Psoas muscle (tissue), 7 donors: ENCODE measurements at regions not wholly inside any gene's neighbourhood (a gene's known extent, or its start where the extent isn't known, plus 50 kb on each side); places are given as distances from the start of the nearest gene placed in this dataset.

Experiments
- ATAC-seq, 4 donors: fragments of 200-7000 bp; cut with Tn5 transposase; one replicate each; pipeline ENCODE4 v1.9.1; 2020; ENCODE audit warnings: moderate library complexity in 3 of 4, mild to moderate bottlenecking in 2 of 4
- DNase-seq, 2 donors: peaks; one replicate each; pipeline ENCODE4 v3.0.0-alpha.2; 2020
- H3K27ac ChIP-seq: fragments of 200-600 bp; one replicate; pipeline ENCODE4 v1.8.0; 2022
- H3K27me3 ChIP-seq, 3 donors: fragments of 200-600 bp in 1 of 3; one replicate each; pipeline versions ENCODE4 v1.6.1 to v1.8.0; 2013 to 2022; ENCODE audit warnings: low read length in 2 of 3, mild to moderate bottlenecking in 2 of 3, moderate library complexity in 1 of 3; ENCODE audit not compliant: insufficient read depth in 3 of 3
- H3K36me3 ChIP-seq, 2 donors: fragments of 200-600 bp in 1 of 2; one replicate each; pipeline versions ENCODE4 v1.6.1 to v1.8.0; 2013 to 2022; ENCODE audit warnings: low read depth in 1 of 2, mild to moderate bottlenecking in 1 of 2, moderate library complexity in 1 of 2; ENCODE audit not compliant: insufficient read depth in 1 of 2
- H3K4me1 ChIP-seq: fragments of 200-600 bp; one replicate; pipeline ENCODE4 v1.8.0; 2022
- H3K4me3 ChIP-seq: fragments of 200-600 bp; one replicate; pipeline ENCODE4 v1.8.0; 2022; ENCODE audit warnings: mild to moderate bottlenecking
- H3K9me3 ChIP-seq: fragments of 200-600 bp; one replicate; pipeline ENCODE4 v1.8.0; 2022
- CTCF ChIP-seq: fragments of 200-600 bp; IDR thresholded peaks from one replicate; pipeline ENCODE4 v1.8.0; 2022; ENCODE audit warnings: antibody characterized with exemption
- WGBS, 3 donors: extraction: QIAGEN DNeasy Blood & Tissue Kit; methylation state at CpG; one replicate each; pipeline versions ENCODE4 v1.1.6 to v1.1.7; 2013; 5-methylcytosine and 5-hydroxymethylcytosine counted together
- intact Hi-C, 2 donors: fragments of 100-400 bp; cut with DNase I; formaldehyde crosslinking; loops; one replicate each; pipeline versions ENCODE4 v1.11.0 to v1.14.2; 2022
- donor health status: healthy with polysubstance abuse.
- donor health status: DM: no; HTN: no; CAD: no; lungs with moderate emphysema.
- donor health status: Bipolar disorder and iron deficiency.
- donor health status: healthy.
- donor health status: DM: yes; HTN: yes; CAD: no.
- donor health status: DM: no; HTN: no; CAD: no.
- donor health status: DM: yes; HTN: yes; CAD: no.

GRCh38 chr21:17387030-17387617, 125.7 kb upstream of the CXADR start:
- ATAC-seq (peak in 1 of 4 donors; percentile 45), DNase-seq (no peak)
- WGBS, 3 donors, result 18 to 20% (median 20%) methylated on average over 7 of the region's 7 CpGs

GRCh38 chr21:17388226-17388625, 124.6 kb upstream of the CXADR start:
- no peak for DNase-seq

More at GRCh38 chr21:17387030-17387617, 125.7 kb upstream of the CXADR start:
- no peak overlapping the region for H3K4me3 ChIP-seq
- H3K36me3 ChIP-seq, result no peaks in the 10 kb centered on the region
- H3K27me3 ChIP-seq, result no peaks in the 10 kb centered on the region
- peaks cover 3% of the 10 kb centered on the region for H3K9me3 ChIP-seq
- peak; percentile 86 for TF ChIP-seq CTCF
- H3K27ac ChIP-seq, result no peak overlapping the region
- intact Hi-C loops, result loop anchor here in 1 of 2 donors (10.0 kb wide), 2 partner anchors 198 to 538 kb away; no protein-coding TSS in a partner anchor
- no peaks in the 10 kb centered on the region for H3K4me1 ChIP-seq

GRCh38 chr21:17389311-17389710, 123.5 kb upstream of the CXADR start:
- DNase-seq, result no peak
- no peaks in the 10 kb centered on the region for H3K9me3 ChIP-seq
- ATAC-seq, result no peak
- no peak for TF ChIP-seq CTCF
- no peaks in the 10 kb centered on the region for H3K36me3 ChIP-seq
- 52 to 63% (median 59%) methylated on average over 1 of the region's 1 CpG for WGBS, 3 donors
- no peak overlapping the region for H3K4me3 ChIP-seq
- H3K27ac ChIP-seq, result no peak overlapping the region
- H3K4me1 ChIP-seq, result no peaks in the 10 kb centered on the region
- intact Hi-C loops, result loop anchor here in 1 of 2 donors (10.0 kb wide), 2 partner anchors 195 to 535 kb away; no protein-coding TSS in a partner anchor
- H3K27me3 ChIP-seq, result no peaks in the 10 kb centered on the region

More at GRCh38 chr21:17388226-17388625, 124.6 kb upstream of the CXADR start:
- no peaks in the 10 kb centered on the region for H3K36me3 ChIP-seq
- no peak for ATAC-seq
- no peak for TF ChIP-seq CTCF
- H3K4me1 ChIP-seq, result no peaks in the 10 kb centered on the region
- H3K27me3 ChIP-seq, result no peaks in the 10 kb centered on the region
- 73 to 75% (median 74%) methylated on average over 4 of the region's 4 CpGs for WGBS, 3 donors
- intact Hi-C loops, result loop anchor here in 1 of 2 donors (10.0 kb wide), 2 partner anchors 197 to 537 kb away; no protein-coding TSS in a partner anchor
- no peaks in the 10 kb centered on the region for H3K9me3 ChIP-seq
- no peak overlapping the region for H3K27ac ChIP-seq
- no peak overlapping the region for H3K4me3 ChIP-seq

DNA sequence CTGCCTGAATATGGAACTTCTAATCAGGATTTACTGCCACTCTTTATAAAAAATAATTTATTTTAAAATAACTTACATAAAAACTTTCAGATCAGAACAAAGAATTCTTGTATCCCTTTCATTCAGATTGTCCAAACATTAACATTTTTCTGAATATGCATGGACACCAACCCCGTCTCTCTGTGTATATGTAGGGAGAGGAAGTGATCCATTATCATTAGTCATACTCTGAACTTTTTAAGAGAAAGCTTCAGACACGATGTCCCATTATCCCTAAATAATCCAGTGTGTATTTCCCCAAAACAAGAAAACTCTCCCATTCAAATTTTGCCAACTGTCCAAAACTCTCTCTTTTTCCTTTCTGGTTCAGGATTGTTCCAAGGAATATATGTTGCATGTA, 122.3 kb upstream of the CXADR start:
- no peak for TF ChIP-seq CTCF
- Histone ChIP-seq H3K4me1 (no peaks in the 10 kb centered on the region), H3K4me3 (no peak overlapping the region), H3K27me3 (no peaks in the 10 kb centered on the region), H3K36me3 (no peaks in the 10 kb centered on the region), H3K27ac (no peak overlapping the region), H3K9me3 (no peaks in the 10 kb centered on the region)
- intact Hi-C loops, result loop anchor here in 1 of 2 donors (5.0 kb wide), 1 partner anchor 192 kb away; no protein-coding TSS in a partner anchor
- DNase-seq, result no peak
- no peak for ATAC-seq
- WGBS, 3 donors, result 47 to 53% (median 48%) methylated on average over 2 of the region's 2 CpGs
